Mucosa of descending colon (tissue), 3 donors: ENCODE measurements at regions not wholly inside any gene's neighbourhood (a gene's known extent, or its start where the extent isn't known, plus 50 kb on each side); places are given as distances from the start of the nearest gene placed in this dataset.
A peak's percentile ranks its signal among the peaks of the same experiment; 100 is the strongest.
"Not testable (repeated sequence)": the region's sequence is repeated elsewhere in the genome, so short reads cannot be mapped to it uniquely, and the experiment has no call there.

Experiments used
- ATAC-seq: fragments of 200-7000 bp; cut with Tn5 transposase; one replicate; pipeline ENCODE4 v1.9.1; 2020; ENCODE audit warnings: mild to moderate bottlenecking, moderate library complexity
- DNase-seq, 3 donors: peaks; one replicate each; pipeline ENCODE4 v3.0.0-alpha.2; 2020
- H3K36me3 ChIP-seq: fragments of 200-600 bp; one replicate; pipeline ENCODE4 v1.8.0; 2021; ENCODE audit warnings: low read depth, mild to moderate bottlenecking
- H3K4me1 ChIP-seq: fragments of 200-600 bp; one replicate; pipeline ENCODE4 v1.8.0; 2021; ENCODE audit warnings: low read depth, mild to moderate bottlenecking
- H3K4me3 ChIP-seq: fragments of 200-600 bp; one replicate; pipeline ENCODE4 v1.8.0; 2021; ENCODE audit warnings: mild to moderate bottlenecking
- H3K9me3 ChIP-seq: fragments of 200-600 bp; one replicate; pipeline ENCODE4 v1.8.0; 2021; ENCODE audit warnings: mild to moderate bottlenecking
- CTCF ChIP-seq: fragments of 200-600 bp; IDR thresholded peaks from one replicate; pipeline ENCODE4 v1.8.0; 2022; ENCODE audit warnings: antibody characterized with exemption, mild to moderate bottlenecking
- intact Hi-C, 2 donors: fragments of 100-400 bp; cut with DNase I in 1 of 2; cut with micrococcal nuclease in 1 of 2; formaldehyde crosslinking; loops; one replicate each; pipeline versions ENCODE4 v1.11.0 to v1.11.1; 2022; cut with DNase I, micrococcal nuclease
- donor health status: DM: no; HTN: no; CAD: no; lungs with moderate emphysema.
- donor health status: DM: no; HTN: no; CAD: no.
- donor health status: DM: no; HTN: yes; CAD: no.

- no peaks in the 10 kb centered on the region for H3K4me1 ChIP-seq
- DNase-seq, result no peak
- TF ChIP-seq CTCF, result no peak
- H3K4me3 ChIP-seq, result no peak overlapping the region
- intact Hi-C loops, result no loop called here
- no peak for ATAC-seq
- no peaks in the 10 kb centered on the region for H3K36me3 ChIP-seq
- no peaks in the 10 kb centered on the region for H3K9me3 ChIP-seq
Measured at GRCh38 chrY:12327751-12328150, 373.3 kb upstream of the USP9Y start.

- H3K4me3 ChIP-seq, DNase-seq, H3K36me3 ChIP-seq, intact Hi-C loops, H3K4me1 ChIP-seq, H3K9me3 ChIP-seq, ATAC-seq: not testable (repeated sequence)
Measured at GRCh38 chrY:12331917-12332316, 369.1 kb upstream of the USP9Y start.

- no peaks in the 10 kb centered on the region for H3K9me3 ChIP-seq
- DNase-seq (no peak), ATAC-seq (no peak)
- no peaks in the 10 kb centered on the region for H3K4me1 ChIP-seq
- TF ChIP-seq CTCF, result no peak
- H3K36me3 ChIP-seq, result no peaks in the 10 kb centered on the region
- H3K4me3 ChIP-seq, result no peak overlapping the region
- intact Hi-C loops, result no loop called here
Measured at GRCh38 chrY:12343211-12343610, 357.8 kb upstream of the USP9Y start.

- H3K36me3 ChIP-seq, result no peaks in the 10 kb centered on the region
- no peak overlapping the region for H3K4me3 ChIP-seq
- DNase-seq, result peak in 1 of 3 donors; percentile 14
- intact Hi-C loops, result no loop called here
- no peak for TF ChIP-seq CTCF
- ATAC-seq, result no peak
- H3K4me1 ChIP-seq, result no peaks in the 10 kb centered on the region
- H3K9me3 ChIP-seq, result no peaks in the 10 kb centered on the region
Measured at GRCh38 chrY:12348181-12348580, 352.9 kb upstream of the USP9Y start.

GRCh38 chrY:12357204-12357603 lies 343.8 kb upstream of the USP9Y start:
- Histone ChIP-seq H3K4me1 (no peaks in the 10 kb centered on the region), H3K4me3 (no peak overlapping the region), H3K9me3 (no peaks in the 10 kb centered on the region), H3K36me3 (no peaks in the 10 kb centered on the region)
- DNase-seq (no peak), ATAC-seq (no peak)
- intact Hi-C loops, result no loop called here
- TF ChIP-seq CTCF, result no peak

GRCh38 chrY:12357655-12358054 lies 343.4 kb upstream of the USP9Y start:
- no peaks in the 10 kb centered on the region for H3K36me3 ChIP-seq
- DNase-seq (no peak), ATAC-seq (no peak)
- intact Hi-C loops, result no loop called here
- no peaks in the 10 kb centered on the region for H3K4me1 ChIP-seq
- H3K4me3 ChIP-seq, result no peak overlapping the region
- H3K9me3 ChIP-seq, result no peaks in the 10 kb centered on the region
- no peak for TF ChIP-seq CTCF
